ENCODE measurements at regions not wholly inside any gene's neighbourhood (a gene's known extent, or its start where the extent isn't known, plus 50 kb on each side); places are given as distances from the start of the nearest gene placed in this dataset.

DNA sequence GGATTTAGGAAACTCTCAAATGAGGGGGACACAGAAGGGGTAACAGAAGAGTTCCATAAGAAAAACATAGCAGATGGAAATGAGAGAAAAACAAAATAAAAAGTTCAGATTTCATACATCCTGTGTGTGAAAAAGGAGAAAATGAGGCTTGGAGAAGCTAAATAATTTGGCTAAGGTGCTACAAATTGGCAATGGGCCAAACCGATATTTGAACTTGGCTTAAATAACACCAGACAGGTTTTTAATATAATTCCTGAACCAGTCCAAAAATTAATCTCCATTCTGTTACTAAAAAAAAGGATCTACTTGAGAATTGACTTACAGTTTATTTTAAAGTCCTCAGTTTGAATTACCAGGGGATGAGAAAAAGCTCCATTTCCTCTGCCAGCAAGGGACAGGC is 342.9 kb upstream of the DPH6 start:
- Mint-ChIP-seq H3K27ac (peak overlapping the region in 1 of 3 experiments; percentile 69), H3K9me3 (no peaks in the 10 kb centered on the region), H3K36me3 (ENCODE audit: low read depth) (no peaks in the 10 kb centered on the region), H3K4me3 (no peak overlapping the region), H3K27me3 (ENCODE audit: low read depth) (no peaks in the 10 kb centered on the region), H3K4me1 (no peaks in the 10 kb centered on the region)
- TF ChIP-seq CTCF (IDR thresholded peaks at IDR 0.05; ENCODE audit: unreplicated experiment in 3 of 3) = no peak

DNA sequence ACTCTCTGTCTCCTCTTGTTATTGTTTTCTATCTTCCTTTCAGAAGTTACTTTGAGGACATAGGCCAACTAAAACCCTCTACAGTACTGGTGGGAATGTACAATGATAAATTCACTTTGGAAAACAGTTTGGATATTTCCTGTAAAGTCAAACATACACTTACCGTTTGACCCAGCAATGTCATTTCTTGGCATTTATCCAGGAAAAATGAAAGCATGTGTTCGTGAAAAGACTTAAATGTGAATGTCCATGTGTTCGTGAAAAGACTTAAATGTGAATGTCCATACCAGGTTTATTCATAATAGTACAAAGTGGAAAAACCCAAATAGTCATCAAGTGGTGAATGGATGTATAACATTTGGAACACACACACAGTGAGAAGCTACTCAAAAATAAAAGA is 361.5 kb upstream of the DPH6 start:
- Mint-ChIP-seq H3K36me3 (ENCODE audit: low read depth) (no peaks in the 10 kb centered on the region), H3K4me1 (no peaks in the 10 kb centered on the region), H3K9me3 (peaks cover 8% of the 10 kb centered on the region), H3K4me3 (no peak overlapping the region), H3K27ac (peak overlapping the region in 2 of 3 experiments; percentile 79 to 82), H3K27me3 (ENCODE audit: low read depth) (peaks cover 4% of the 10 kb centered on the region)
- TF ChIP-seq CTCF (IDR thresholded peaks at IDR 0.05; ENCODE audit: unreplicated experiment in 3 of 3) = no peak

GRCh38 chr15:35909414-35909813 is 363.4 kb upstream of the DPH6 start:
- Mint-ChIP-seq H3K27ac (no peak overlapping the region), H3K27me3 (ENCODE audit: low read depth) (peaks cover 4% of the 10 kb centered on the region), H3K4me3 (no peak overlapping the region), H3K36me3 (ENCODE audit: low read depth) (no peaks in the 10 kb centered on the region), H3K4me1 (no peaks in the 10 kb centered on the region), H3K9me3 (no peaks in the 10 kb centered on the region)
- no peak for TF ChIP-seq CTCF (IDR thresholded peaks at IDR 0.05; ENCODE audit: unreplicated experiment in 3 of 3)

- H3K4me1 Mint-ChIP-seq = no peaks in the 10 kb centered on the region
- H3K27me3 Mint-ChIP-seq (ENCODE audit: low read depth) = peaks cover 4% of the 10 kb centered on the region
- H3K4me3 Mint-ChIP-seq = no peak overlapping the region
- peaks cover 5% of the 10 kb centered on the region for H3K36me3 Mint-ChIP-seq (ENCODE audit: low read depth)
- H3K27ac Mint-ChIP-seq = no peak overlapping the region
- H3K9me3 Mint-ChIP-seq = peaks cover 2% of the 10 kb centered on the region
- no peak for TF ChIP-seq CTCF (IDR thresholded peaks at IDR 0.05; ENCODE audit: unreplicated experiment in 3 of 3)
Observed at GRCh38 chr15:35910227-35910626, 364.3 kb upstream of the DPH6 start.

- H3K4me1 Mint-ChIP-seq = no peaks in the 10 kb centered on the region
Observed at GRCh38 chr15:35911052-35911777, 365.2 kb upstream of the DPH6 start.

More at GRCh38 chr15:35911052-35911777, 365.2 kb upstream of the DPH6 start:
- Mint-ChIP-seq H3K27ac (peak overlapping the region in 1 of 3 experiments; percentile 23), H3K36me3 (ENCODE audit: low read depth) (peaks cover 6% of the 10 kb centered on the region), H3K9me3 (peaks cover 4% of the 10 kb centered on the region), H3K27me3 (ENCODE audit: low read depth) (peaks cover 4% of the 10 kb centered on the region), H3K4me3 (no peak overlapping the region)
- no peak for TF ChIP-seq CTCF (IDR thresholded peaks at IDR 0.05; ENCODE audit: unreplicated experiment in 3 of 3)

Data from nephron (organoid).